ENCODE measurements at regions not wholly inside any gene's neighbourhood (a gene's known extent, or its start where the extent isn't known, plus 50 kb on each side); places are given as distances from the start of the nearest gene placed in this dataset.

DNA sequence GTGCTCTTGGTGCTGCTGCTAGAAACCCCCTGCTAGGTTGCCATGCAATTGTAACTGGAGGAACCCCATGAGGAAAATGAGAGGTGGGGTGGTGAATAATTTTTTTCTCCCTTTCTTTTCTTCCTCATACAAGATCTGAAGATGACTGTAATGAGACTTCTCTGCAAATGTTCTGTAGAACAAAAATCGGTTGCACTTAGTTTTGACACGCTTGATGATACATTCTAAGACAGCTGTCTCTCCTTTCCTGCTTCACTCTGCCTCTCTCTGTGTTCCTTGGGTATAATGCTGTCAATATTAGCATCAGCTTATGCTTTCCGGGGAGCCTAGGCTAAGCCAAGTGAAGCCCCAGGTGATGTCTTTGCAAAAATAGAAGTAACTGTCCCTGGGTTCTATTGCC lies 721.5 kb downstream of the POM121L12 start:
- TF ChIP-seq ESRRG (CRISPR knock-in tag; IDR thresholded peaks at IDR 0.05): no peak
- no peak for TF ChIP-seq ZNF70 (CRISPR knock-in tag; IDR thresholded peaks at IDR 0.05)
- TF ChIP-seq BACH2 (CRISPR knock-in tag; IDR thresholded peaks at IDR 0.05; ENCODE audit: borderline replicate concordance): no peak
- no peak for TF ChIP-seq TSHZ2 (CRISPR knock-in tag; IDR thresholded peaks at IDR 0.05)

DNA sequence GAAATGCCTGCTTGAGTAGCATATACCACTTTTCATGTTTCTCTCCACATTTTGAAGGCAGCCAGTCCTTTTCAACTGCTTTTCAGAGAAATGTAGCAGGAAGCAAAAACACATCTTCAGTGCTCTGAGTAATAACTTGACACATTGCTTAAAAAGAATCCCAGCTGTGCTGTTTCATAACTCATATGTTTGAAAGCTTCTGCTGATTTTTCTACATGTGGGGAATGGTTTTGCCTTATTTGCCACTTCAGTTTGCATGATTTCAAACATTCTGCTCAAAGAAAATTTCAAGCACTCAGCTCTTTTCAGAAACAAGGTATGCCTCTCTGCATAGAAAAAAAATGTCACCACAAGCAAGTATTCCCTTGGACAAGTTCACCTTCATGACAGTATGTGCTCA lies 732.8 kb downstream of the POM121L12 start:
- no peak for TF ChIP-seq ZNF565 (CRISPR knock-in tag; conservative IDR thresholded peaks at IDR 0.05; ENCODE audit: low read depth)
- no peak for TF ChIP-seq ZNF8 (CRISPR knock-in tag; IDR thresholded peaks at IDR 0.05)
- no peak for TF ChIP-seq CSRNP3 (CRISPR knock-in tag; IDR thresholded peaks at IDR 0.05)
- no peak for ATAC-seq

More for the DNA sequence above, 721.5 kb downstream of the POM121L12 start:
- ATAC-seq: no peak

DNA sequence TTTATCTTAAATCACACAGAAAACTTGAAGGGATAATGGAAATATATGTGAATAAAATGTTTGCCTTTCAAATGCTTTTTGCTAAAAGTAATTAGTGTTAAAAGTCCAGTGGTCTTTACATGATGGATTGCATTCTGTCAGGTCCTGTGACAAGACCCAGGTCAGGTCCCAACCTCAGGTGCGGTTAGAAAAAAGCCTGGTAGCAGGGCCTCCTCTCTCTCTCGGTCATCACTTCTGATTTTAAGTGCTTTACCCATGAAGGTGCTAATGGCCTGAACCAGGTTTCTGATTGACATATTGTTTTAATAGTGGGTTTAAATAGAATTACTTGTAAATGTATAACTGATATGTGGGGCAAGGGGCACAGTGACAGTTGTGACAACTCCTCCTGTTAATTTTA lies 736.3 kb downstream of the POM121L12 start:
- no peak for TF ChIP-seq TOX (CRISPR knock-in tag; IDR thresholded peaks at IDR 0.05; ENCODE audit: borderline replicate concordance)

GRCh38 chr7:53776323-53776722 lies 740.9 kb downstream of the POM121L12 start:
- no peak for ATAC-seq
- TF ChIP-seq SNAI2 (CRISPR knock-in tag; IDR thresholded peaks at IDR 0.05) (no peak), TCF4 (CRISPR knock-in tag; IDR thresholded peaks at IDR 0.05; ENCODE audit: borderline replicate concordance) (no peak), ARNTL (CRISPR knock-in tag; IDR thresholded peaks at IDR 0.05; ENCODE audit: borderline replicate concordance, low read depth) (no peak), GLIS3 (CRISPR knock-in tag; IDR thresholded peaks at IDR 0.05) (no peak), RARB (CRISPR knock-in tag; IDR thresholded peaks at IDR 0.05) (no peak), CSDC2 (CRISPR knock-in tag; IDR thresholded peaks at IDR 0.05) (no peak), POU6F1 (CRISPR knock-in tag; IDR thresholded peaks at IDR 0.05; ENCODE audit: borderline replicate concordance, low read depth) (no peak), ZNF8 (CRISPR knock-in tag; IDR thresholded peaks at IDR 0.05) (no peak)

More for the DNA sequence above, 736.3 kb downstream of the POM121L12 start:
- ATAC-seq: no peak

DNA sequence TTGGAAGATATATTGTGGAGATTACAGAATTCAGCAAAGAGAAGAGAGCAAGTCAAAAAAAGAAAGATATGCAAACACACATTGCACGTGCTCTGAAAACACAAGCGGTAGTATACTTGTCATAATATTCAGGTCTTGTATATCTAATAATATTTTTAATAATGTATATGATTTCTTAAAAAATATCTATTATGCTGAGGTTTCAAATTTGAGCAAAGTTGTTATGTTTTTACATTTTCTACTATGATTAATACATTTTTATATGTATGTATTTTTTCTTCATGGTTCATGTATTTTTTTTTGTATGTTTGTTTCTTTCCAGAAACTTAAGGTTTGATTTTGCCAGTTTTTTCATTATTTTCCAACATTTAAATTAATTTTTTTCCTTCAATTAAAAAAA lies 752.4 kb upstream of the VSTM2A start:
- ATAC-seq: no peak
- TF ChIP-seq OSR1 (CRISPR knock-in tag; IDR thresholded peaks at IDR 0.05) (no peak), TSHZ2 (CRISPR knock-in tag; IDR thresholded peaks at IDR 0.05) (no peak), ZNF8 (CRISPR knock-in tag; IDR thresholded peaks at IDR 0.05) (no peak), RARB (CRISPR knock-in tag; IDR thresholded peaks at IDR 0.05) (no peak), ZFP3 (CRISPR knock-in tag; IDR thresholded peaks at IDR 0.05) (no peak), ZNF565 (CRISPR knock-in tag; conservative IDR thresholded peaks at IDR 0.05; ENCODE audit: low read depth) (no peak), CREB5 (CRISPR knock-in tag; IDR thresholded peaks at IDR 0.05; ENCODE audit: low read depth) (no peak), SNAI2 (CRISPR knock-in tag; IDR thresholded peaks at IDR 0.05) (no peak), PPARA (CRISPR knock-in tag; IDR thresholded peaks at IDR 0.05; ENCODE audit: borderline replicate concordance) (no peak), ISL1 (CRISPR knock-in tag; IDR thresholded peaks at IDR 0.05) (no peak), CSDC2 (CRISPR knock-in tag; IDR thresholded peaks at IDR 0.05) (no peak), TCF4 (CRISPR knock-in tag; IDR thresholded peaks at IDR 0.05; ENCODE audit: borderline replicate concordance) (no peak), ZFP30 (CRISPR knock-in tag; IDR thresholded peaks at IDR 0.05) (no peak), ZC3H10 (CRISPR knock-in tag; IDR thresholded peaks at IDR 0.05) (no peak), BACH2 (CRISPR knock-in tag; IDR thresholded peaks at IDR 0.05; ENCODE audit: borderline replicate concordance) (no peak), CSRNP3 (CRISPR knock-in tag; IDR thresholded peaks at IDR 0.05) (no peak)
